Gastroesophageal sphincter (tissue), 4 donors: ENCODE measurements at regions not wholly inside any gene's neighbourhood (a gene's known extent, or its start where the extent isn't known, plus 50 kb on each side); places are given as distances from the start of the nearest gene placed in this dataset.

Source experiments
- ATAC-seq: fragments of 150-250 bp; one replicate; pipeline ENCODE4 v1.9.1; 2016; ENCODE audit warnings: mild to moderate bottlenecking, moderate library complexity
- H3K27ac ChIP-seq, 4 donors: fragments of 200-600 bp; sonication (generic) in 3 of 4; 1 replicate in 3 of 4; 2 replicates in 1 of 4; pipeline ENCODE4 v1.5.1; 2016 to 2019
- H3K27me3 ChIP-seq: fragments of 200-600 bp; sonication (generic); one replicate; pipeline ENCODE4 v1.5.1; 2019
- H3K36me3 ChIP-seq, 2 donors: fragments of 200-600 bp; sonication (generic); one replicate each; pipeline ENCODE4 v1.5.1; 2019; ENCODE audit warnings: control low read depth in 1 of 2
- H3K4me1 ChIP-seq, 3 donors: fragments of 200-600 bp; sonication (generic); 1 replicate in 2 of 3; 2 replicates in 1 of 3; pipeline ENCODE4 v1.5.1; 2016 to 2019; ENCODE audit warnings: control low read depth in 2 of 3
- H3K4me3 ChIP-seq, 2 donors: fragments of 200-600 bp; sonication (generic); one replicate each; pipeline ENCODE4 v1.5.1; 2019; ENCODE audit warnings: mild to moderate bottlenecking in 1 of 2, moderate library complexity in 1 of 2
- H3K9me3 ChIP-seq, 3 donors: fragments of 200-600 bp; sonication (generic); one replicate each; pipeline ENCODE4 v1.5.1; 2017 to 2019; ENCODE audit warnings: control low read depth in 2 of 3
- EP300 ChIP-seq: sonication (generic); formaldehyde crosslinking; IDR thresholded peaks from one replicate; pipeline ENCODE4 v1.6.1; 2017; ENCODE audit warnings: antibody characterized with exemption, mild to moderate bottlenecking
- POLR2A ChIP-seq, 2 donors: fragments of 450-650 bp; IDR thresholded peaks; one replicate each; pipeline ENCODE4 v1.6.1; 2017; ENCODE audit warnings: antibody characterized with exemption in 2 of 2, mild to moderate bottlenecking in 2 of 2, moderate library complexity in 1 of 2
- POLR2AphosphoS5 ChIP-seq: sonication (generic); formaldehyde crosslinking; IDR thresholded peaks from one replicate; pipeline ENCODE4 v1.6.1; 2017; ENCODE audit warnings: antibody characterized with exemption
- WGBS, 2 donors: methylation state at CpG; one replicate each; pipeline ENCODE4 v1.1.5; 2018; ENCODE audit warnings: low coverage in 1 of 2; 5-methylcytosine and 5-hydroxymethylcytosine counted together
- TF ChIP-seq, protein P1 (sequence below), 4 experiments: fragments of 200-600 bp in 2 of 4; fragments of 450-650 bp in 2 of 4; sonication (generic) in 1 of 4; IDR thresholded peaks; one replicate each; pipeline ENCODE4 v1.5.1; 2017 to 2019; ENCODE audit warnings: antibody characterized with exemption in 4 of 4, mild to moderate bottlenecking in 2 of 4, moderate library complexity in 2 of 4

GRCh38 chr1:220331318-220331717, 59.1 kb upstream of the RAB3GAP2 start:
- no peaks in the 10 kb centered on the region for H3K4me1 ChIP-seq
- H3K27me3 ChIP-seq, result no peaks in the 10 kb centered on the region
- H3K27ac ChIP-seq, result no peak overlapping the region
- no peaks in the 10 kb centered on the region for H3K36me3 ChIP-seq
- 75 to 100% methylated on average over 1 of the region's 1 CpG for WGBS, 2 donors
- H3K4me3 ChIP-seq, result no peak overlapping the region
- TF ChIP-seq EP300 (no peak), POLR2A (IDR thresholded peaks at IDR 0.05) (no peak), POLR2AphosphoS5 (no peak)
- TF ChIP-seq, protein P1, sequence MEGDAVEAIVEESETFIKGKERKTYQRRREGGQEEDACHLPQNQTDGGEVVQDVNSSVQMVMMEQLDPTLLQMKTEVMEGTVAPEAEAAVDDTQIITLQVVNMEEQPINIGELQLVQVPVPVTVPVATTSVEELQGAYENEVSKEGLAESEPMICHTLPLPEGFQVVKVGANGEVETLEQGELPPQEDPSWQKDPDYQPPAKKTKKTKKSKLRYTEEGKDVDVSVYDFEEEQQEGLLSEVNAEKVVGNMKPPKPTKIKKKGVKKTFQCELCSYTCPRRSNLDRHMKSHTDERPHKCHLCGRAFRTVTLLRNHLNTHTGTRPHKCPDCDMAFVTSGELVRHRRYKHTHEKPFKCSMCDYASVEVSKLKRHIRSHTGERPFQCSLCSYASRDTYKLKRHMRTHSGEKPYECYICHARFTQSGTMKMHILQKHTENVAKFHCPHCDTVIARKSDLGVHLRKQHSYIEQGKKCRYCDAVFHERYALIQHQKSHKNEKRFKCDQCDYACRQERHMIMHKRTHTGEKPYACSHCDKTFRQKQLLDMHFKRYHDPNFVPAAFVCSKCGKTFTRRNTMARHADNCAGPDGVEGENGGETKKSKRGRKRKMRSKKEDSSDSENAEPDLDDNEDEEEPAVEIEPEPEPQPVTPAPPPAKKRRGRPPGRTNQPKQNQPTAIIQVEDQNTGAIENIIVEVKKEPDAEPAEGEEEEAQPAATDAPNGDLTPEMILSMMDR (IDR thresholded peaks at IDR 0.05), result no peak
- no peaks in the 10 kb centered on the region for H3K9me3 ChIP-seq
- no peak for ATAC-seq

- no peak for TF ChIP-seq POLR2A (IDR thresholded peaks at IDR 0.05)
- no peaks in the 10 kb centered on the region for H3K4me1 ChIP-seq
- no peak overlapping the region for H3K4me3 ChIP-seq
- no peaks in the 10 kb centered on the region for H3K36me3 ChIP-seq
- H3K27ac ChIP-seq, result no peak overlapping the region
- WGBS, 2 donors, result 62 to 68% methylated on average over 3 of the region's 3 CpGs
- H3K27me3 ChIP-seq, result no peaks in the 10 kb centered on the region
- H3K9me3 ChIP-seq, result no peaks in the 10 kb centered on the region
- ATAC-seq, result no peak
Observed at GRCh38 chr1:220330265-220330664, 58.0 kb upstream of the RAB3GAP2 start.

DNA sequence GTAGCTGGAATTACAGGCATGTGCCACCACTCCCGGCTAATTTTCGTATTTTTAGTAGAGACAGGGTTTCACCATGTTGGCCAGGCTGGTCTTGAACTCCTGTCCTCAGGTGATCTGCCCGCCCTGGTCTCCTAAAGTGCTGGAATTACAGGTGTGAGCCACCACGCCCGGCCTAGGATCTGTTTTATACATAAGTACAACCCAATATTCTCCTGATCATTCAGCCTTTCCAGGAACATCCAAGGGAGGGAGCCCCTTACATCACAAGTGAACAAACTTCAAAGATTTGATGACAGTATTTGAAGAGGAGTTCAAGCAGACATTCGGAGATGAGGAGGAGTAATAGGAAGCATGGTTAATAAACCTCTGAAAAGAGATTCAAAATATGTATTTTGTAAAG, 54.9 kb upstream of the RAB3GAP2 start:
- Histone ChIP-seq H3K9me3 (no peaks in the 10 kb centered on the region), H3K27me3 (no peaks in the 10 kb centered on the region), H3K27ac (no peak overlapping the region), H3K4me3 (no peak overlapping the region), H3K4me1 (no peaks in the 10 kb centered on the region), H3K36me3 (no peaks in the 10 kb centered on the region)
- TF ChIP-seq POLR2AphosphoS5 (no peak), EP300 (no peak), POLR2A (IDR thresholded peaks at IDR 0.05) (no peak)
- TF ChIP-seq, protein P1 (IDR thresholded peaks at IDR 0.05), result no peak
- ATAC-seq, result no peak
- WGBS, 2 donors, result 29 to 80% methylated on average over 1 to 3 of the region's 6 CpGs

- no peak for TF ChIP-seq POLR2A (IDR thresholded peaks at IDR 0.05)
- TF ChIP-seq EP300, result no peak
- no peak for TF ChIP-seq POLR2AphosphoS5
- TF ChIP-seq, protein P1 (IDR thresholded peaks at IDR 0.05), result no peak
- Histone ChIP-seq H3K9me3 (no peaks in the 10 kb centered on the region), H3K4me3 (no peak overlapping the region), H3K4me1 (no peaks in the 10 kb centered on the region), H3K27me3 (no peaks in the 10 kb centered on the region), H3K27ac (no peak overlapping the region), H3K36me3 (no peaks in the 10 kb centered on the region)
- ATAC-seq, result no peak
- 61 to 88% methylated on average over 1 to 2 of the region's 2 CpGs for WGBS, 2 donors
Observed at GRCh38 chr1:220326578-220326977, 54.3 kb upstream of the RAB3GAP2 start.

DNA sequence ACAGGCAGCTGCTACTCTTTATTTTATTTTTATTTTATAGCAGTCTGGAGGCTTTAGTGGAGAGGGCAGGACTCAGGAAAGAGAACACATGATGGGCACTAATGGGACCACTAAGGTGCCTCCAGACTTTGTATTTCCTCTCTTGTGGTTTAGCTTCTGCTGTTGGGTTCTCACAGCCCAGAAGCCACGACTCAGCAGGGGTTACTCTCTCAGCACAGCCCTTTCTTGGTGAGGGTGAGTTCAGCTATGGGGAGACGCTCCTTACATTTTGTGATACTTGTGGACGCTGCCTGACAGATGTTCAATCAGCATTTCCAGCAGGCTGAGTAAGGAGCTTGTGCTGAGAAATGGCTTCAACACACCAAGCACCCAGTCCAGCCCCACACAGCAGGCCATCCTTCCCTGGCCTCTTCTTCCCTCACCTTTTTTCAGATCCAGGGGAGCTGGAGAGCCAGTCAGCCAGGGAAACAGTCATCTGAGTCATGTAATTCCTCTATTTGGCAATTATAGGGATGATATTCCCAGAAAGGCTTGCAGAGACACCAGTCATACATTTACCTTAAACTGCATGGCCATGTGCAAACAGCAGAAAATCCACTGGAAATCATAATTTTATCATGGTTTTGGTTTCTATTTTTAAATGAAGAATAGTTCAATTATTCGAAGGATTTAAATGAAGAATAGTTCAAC, 53.2 kb upstream of the RAB3GAP2 start:
- no peaks in the 10 kb centered on the region for H3K27me3 ChIP-seq
- H3K36me3 ChIP-seq, result no peaks in the 10 kb centered on the region
- ATAC-seq, result no peak
- H3K27ac ChIP-seq, result no peak overlapping the region
- no peak overlapping the region for H3K4me3 ChIP-seq
- no peaks in the 10 kb centered on the region for H3K4me1 ChIP-seq
- WGBS, 2 donors, result 57 to 85% methylated on average over 1 to 3 of the region's 4 CpGs
- H3K9me3 ChIP-seq, result no peaks in the 10 kb centered on the region
- no peak for TF ChIP-seq POLR2A (IDR thresholded peaks at IDR 0.05)
- TF ChIP-seq POLR2AphosphoS5, result no peak

DNA sequence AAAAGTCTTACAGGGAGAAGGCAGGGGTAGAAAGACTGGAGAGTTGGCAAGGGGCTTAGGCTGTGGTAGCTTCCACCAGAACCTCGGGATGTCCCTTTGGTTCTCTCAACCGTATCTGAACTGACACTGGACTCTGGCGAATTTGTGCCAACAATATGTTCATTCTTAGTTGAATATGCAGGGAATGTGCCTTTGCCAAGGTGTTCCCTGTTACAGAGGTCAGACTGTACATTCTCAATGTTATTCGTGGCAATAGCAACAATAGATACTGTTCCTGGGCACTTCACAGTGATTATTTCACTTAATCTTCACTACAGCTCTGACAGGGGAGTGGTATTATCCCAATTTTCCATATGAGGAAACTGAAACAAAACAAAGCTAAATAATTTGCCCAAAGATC, 51.5 kb upstream of the RAB3GAP2 start:
- no peak overlapping the region for H3K27ac ChIP-seq
- 73% methylated on average over 4 of the region's 4 CpGs; no CpG with 5 or more reads in 1 of the 2 donors for WGBS, 2 donors
- TF ChIP-seq EP300 (no peak), POLR2A (IDR thresholded peaks at IDR 0.05) (no peak), POLR2AphosphoS5 (no peak)
- TF ChIP-seq, protein P1 (IDR thresholded peaks at IDR 0.05), result no peak
- H3K36me3 ChIP-seq, result no peaks in the 10 kb centered on the region
- H3K9me3 ChIP-seq, result no peaks in the 10 kb centered on the region
- ATAC-seq, result no peak
- H3K4me1 ChIP-seq, result no peaks in the 10 kb centered on the region
- no peaks in the 10 kb centered on the region for H3K27me3 ChIP-seq
- no peak overlapping the region for H3K4me3 ChIP-seq
